GM12892 (cell line): ENCODE measurements at regions not wholly inside any gene's neighbourhood (a gene's known extent, or its start where the extent isn't known, plus 50 kb on each side); places are given as distances from the start of the nearest gene placed in this dataset.

Experiments used
- DNase-seq: peaks from one replicate; pipeline ENCODE4 v3.0.0; 2011; ENCODE audit not compliant: insufficient read length
- FAIRE-seq: peaks from 2 replicates; lab custom pipeline; 2011; peaks lifted over from hg19 to GRCh38; lab: Jason Lieb, UNC
- POLR2A ChIP-seq: IDR thresholded peaks from 2 replicates; pipeline ENCODE4 v1.6.1; 2011; ENCODE audit warnings: low read depth, low read length, control low read depth
- POLR2AphosphoS5 ChIP-seq: IDR thresholded peaks from 2 replicates; pipeline ENCODE4 v1.6.1; 2011; ENCODE audit warnings: low read depth, low read length, control low read depth
- TAF1 ChIP-seq: IDR thresholded peaks from 2 replicates; pipeline ENCODE4 v1.6.1; 2011; ENCODE audit warnings: low read depth, mild to moderate bottlenecking, control low read depth, low read length, borderline replicate concordance

DNA sequence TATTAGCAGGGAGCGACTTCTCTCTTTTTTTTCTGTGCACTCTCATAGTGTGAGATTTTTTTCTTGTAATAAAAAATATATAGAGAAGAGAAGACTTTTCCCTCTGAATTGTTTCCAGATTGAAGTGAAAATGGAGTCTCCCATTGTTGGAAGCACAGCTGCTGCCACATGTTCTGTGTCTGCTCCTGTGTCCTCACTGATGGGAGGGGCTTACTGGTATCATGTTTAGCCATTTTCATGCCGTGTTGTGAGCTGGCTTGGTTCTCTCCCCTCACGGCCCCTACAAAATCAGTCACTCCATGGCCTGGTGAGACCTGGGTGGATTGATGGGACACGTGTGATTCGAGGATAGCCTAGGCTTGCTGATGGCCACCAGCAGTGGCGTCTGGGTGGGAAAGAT is 379.7 kb upstream of the DDHD1 start:
- FAIRE-seq (no peak), DNase-seq (no peak)
- TF ChIP-seq TAF1 = no peak
- TF ChIP-seq POLR2A = no peak
- TF ChIP-seq POLR2AphosphoS5 = no peak

DNA sequence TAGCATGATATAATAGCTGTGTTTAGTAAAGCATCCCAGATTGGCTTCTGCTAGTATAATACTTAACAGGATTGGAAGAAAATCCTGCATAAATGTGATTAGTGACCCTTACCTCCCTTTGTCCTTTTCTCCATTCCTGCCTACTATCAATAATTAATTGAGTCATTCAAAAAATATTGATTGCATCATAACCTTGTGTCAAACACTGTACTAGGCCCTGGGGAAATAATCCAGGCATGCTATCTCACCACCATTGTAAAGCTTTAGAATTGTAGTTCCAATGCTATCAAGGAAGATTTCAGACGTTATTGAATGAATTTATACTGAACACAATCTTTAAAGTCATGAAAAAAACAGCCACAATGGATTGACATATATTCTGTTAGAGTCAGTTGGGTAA is 378.6 kb upstream of the DDHD1 start:
- TF ChIP-seq POLR2AphosphoS5 (no peak), TAF1 (no peak), POLR2A (no peak)
- FAIRE-seq (no peak), DNase-seq (no peak)

- FAIRE-seq (no peak), DNase-seq (no peak)
- no peak for TF ChIP-seq POLR2AphosphoS5
- TF ChIP-seq POLR2A = no peak
- TF ChIP-seq TAF1 = no peak
These were observed 378.0 kb upstream of the DDHD1 start for GRCh38 chr14:53531156-53531555.

DNA sequence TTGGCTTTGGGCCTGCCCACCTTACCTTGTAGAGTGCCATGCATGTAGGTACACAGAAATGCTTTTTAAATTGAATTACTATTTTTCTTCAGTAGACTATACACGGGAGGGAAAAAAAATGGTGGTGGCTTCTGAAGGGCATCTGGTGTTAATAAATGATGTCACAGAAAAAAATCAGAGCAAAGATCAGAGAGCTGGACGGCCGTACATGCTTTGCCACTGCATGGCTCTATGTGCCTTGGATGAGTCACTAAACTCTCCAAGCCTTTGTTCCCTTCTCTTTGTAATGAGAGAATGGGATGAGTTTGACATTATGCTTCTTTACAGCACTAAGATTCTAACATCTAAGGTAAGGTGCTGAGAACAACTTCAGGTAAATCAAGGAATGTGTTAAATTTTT is 376.4 kb upstream of the DDHD1 start:
- TF ChIP-seq POLR2A (no peak), TAF1 (no peak)

GRCh38 chr14:53528185-53528671 is 375.1 kb upstream of the DDHD1 start:
- no peak for TF ChIP-seq POLR2AphosphoS5
- no peak for TF ChIP-seq TAF1
- no peak for TF ChIP-seq POLR2A
- FAIRE-seq (no peak), DNase-seq (no peak)

More for the DNA sequence above, 376.4 kb upstream of the DDHD1 start:
- DNase-seq = no peak
- FAIRE-seq = no peak

GRCh38 chr14:53526200-53526599 is 373.1 kb upstream of the DDHD1 start:
- DNase-seq (no peak), FAIRE-seq (no peak)
- TF ChIP-seq POLR2AphosphoS5 (no peak), TAF1 (no peak), POLR2A (no peak)

GRCh38 chr14:53525608-53526007 is 372.5 kb upstream of the DDHD1 start:
- TF ChIP-seq POLR2AphosphoS5 (no peak), POLR2A (no peak), TAF1 (no peak)
- DNase-seq (no peak), FAIRE-seq (no peak)

GRCh38 chr14:53524391-53524790 is 371.3 kb upstream of the DDHD1 start:
- no peak for FAIRE-seq
- DNase-seq = no peak

DNA sequence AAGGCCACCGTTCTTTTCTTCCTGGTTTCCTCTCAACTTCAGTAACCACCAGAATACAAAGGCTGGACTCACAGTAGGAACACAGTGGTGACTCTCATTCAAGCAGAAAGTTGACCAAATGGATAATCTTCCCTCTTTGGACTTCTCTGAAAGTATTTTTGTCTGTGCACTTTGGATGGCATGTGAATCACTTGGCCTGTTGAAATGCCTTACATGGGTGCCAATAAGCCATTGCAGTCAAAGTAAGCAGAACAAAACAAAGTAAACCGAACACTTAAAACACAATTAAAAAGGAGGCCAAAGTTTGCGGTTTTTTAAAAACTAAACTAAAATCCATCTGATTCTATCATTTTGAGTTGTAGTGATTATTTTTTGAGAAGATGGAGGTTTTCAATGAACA is 370.1 kb upstream of the DDHD1 start:
- TF ChIP-seq POLR2AphosphoS5 = no peak
- TF ChIP-seq POLR2A = no peak
- no peak for TF ChIP-seq TAF1
- DNase-seq (no peak), FAIRE-seq (no peak)

More at GRCh38 chr14:53524391-53524790, 371.3 kb upstream of the DDHD1 start:
- TF ChIP-seq POLR2A = no peak
- TF ChIP-seq POLR2AphosphoS5 = no peak

GRCh38 chr14:53520078-53520928 is 367.2 kb upstream of the DDHD1 start:
- TF ChIP-seq TAF1 = no peak
- TF ChIP-seq POLR2AphosphoS5 = no peak
- no peak for TF ChIP-seq POLR2A
- FAIRE-seq = no peak
- no peak for DNase-seq

DNA sequence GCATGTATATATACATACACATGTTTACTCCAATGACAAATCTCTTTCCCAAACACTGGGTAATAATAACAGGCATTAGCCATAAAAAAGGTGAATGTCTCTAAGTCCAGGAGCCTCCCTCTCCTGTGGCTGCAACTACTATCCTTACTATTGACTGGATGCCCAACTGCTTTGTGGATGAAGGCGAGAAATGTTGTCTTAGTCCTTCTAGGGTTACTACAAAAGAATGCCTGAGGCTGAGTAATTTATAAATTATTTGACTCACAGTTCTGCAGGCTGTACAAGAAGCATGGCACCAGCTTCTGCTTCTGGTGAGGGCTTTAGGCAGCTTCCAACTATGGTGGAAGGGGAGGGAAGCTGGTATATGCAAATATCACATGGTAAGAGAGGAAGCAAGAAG is 366.0 kb upstream of the DDHD1 start:
- no peak for TF ChIP-seq POLR2A
- no peak for TF ChIP-seq TAF1
- TF ChIP-seq POLR2AphosphoS5 = no peak
- DNase-seq (no peak), FAIRE-seq (no peak)
